MM.1S (cell line): ENCODE measurements at regions not wholly inside any gene's neighbourhood (a gene's known extent, or its start where the extent isn't known, plus 50 kb on each side); places are given as distances from the start of the nearest gene placed in this dataset.

ENCODE experiments used
- DNase-seq: peaks from one replicate; pipeline ENCODE4 v3.0.0-alpha.2; 2015
- H2AFZ ChIP-seq: fragments of 300-600 bp; sonication (generic); 2 replicates; pipeline ENCODE4 v1.6.0; 2016; ENCODE audit warnings: antibody characterized with exemption, low read length
- H3F3A ChIP-seq: fragments of 300-600 bp; sonication (generic); 2 replicates; pipeline ENCODE4 v1.6.1; 2016; ENCODE audit warnings: mild to moderate bottlenecking, antibody characterized with exemption, low read length, moderate library complexity, mixed read lengths; ENCODE audit not compliant: insufficient read depth
- H3K27ac ChIP-seq: fragments of 300-600 bp; sonication (generic); 2 replicates; pipeline ENCODE4 v1.5.1; 2016; ENCODE audit warnings: mild to moderate bottlenecking, low read length
- H3K27me3 ChIP-seq: fragments of 300-600 bp; sonication (generic); replicated peaks from 2 replicates; pipeline ENCODE4 v1.6.0; 2016; ENCODE audit warnings: low read length; ENCODE audit not compliant: insufficient read depth
- H3K36me3 ChIP-seq: fragments of 300-600 bp; sonication (generic); replicated peaks from 2 replicates; pipeline ENCODE4 v1.6.1; 2016; ENCODE audit warnings: mild to moderate bottlenecking, low read length, mixed read lengths; ENCODE audit not compliant: insufficient read depth
- H3K4me1 ChIP-seq: fragments of 300-600 bp; sonication (generic); 2 replicates; pipeline ENCODE4 v1.6.1; 2016; ENCODE audit warnings: low read length, mixed read lengths
- H3K4me2 ChIP-seq: fragments of 300-600 bp; sonication (generic); 2 replicates; pipeline ENCODE4 v1.6.0; 2016; ENCODE audit warnings: low read depth, low read length
- H3K4me3 ChIP-seq: fragments of 300-600 bp; sonication (generic); 2 replicates; pipeline ENCODE4 v1.5.1; 2016; ENCODE audit warnings: low read length, mixed read lengths
- H3K79me2 ChIP-seq: fragments of 300-600 bp; sonication (generic); 2 replicates; pipeline ENCODE4 v1.6.1; 2016; ENCODE audit warnings: mixed run types, low read length, mixed read lengths
- H3K9ac ChIP-seq: fragments of 300-600 bp; sonication (generic); 2 replicates; pipeline ENCODE4 v1.6.1; 2016; ENCODE audit warnings: low read length, mixed read lengths
- H3K9me2 ChIP-seq: fragments of 300-600 bp; sonication (generic); replicated peaks from 2 replicates; pipeline ENCODE4 v1.6.1; 2016; ENCODE audit warnings: mild to moderate bottlenecking, low read length, mixed read lengths; ENCODE audit not compliant: insufficient read depth
- H3K9me3 ChIP-seq: fragments of 300-600 bp; sonication (generic); replicated peaks from 2 replicates; pipeline ENCODE4 v1.6.1; 2016; ENCODE audit warnings: mild to moderate bottlenecking, low read length, mixed read lengths; ENCODE audit not compliant: insufficient read depth
- H4K20me1 ChIP-seq: fragments of 300-600 bp; sonication (generic); 2 replicates; pipeline ENCODE4 v1.6.1; 2016; ENCODE audit warnings: mild to moderate bottlenecking, low read length, moderate library complexity, mixed read lengths; ENCODE audit not compliant: insufficient read depth
- EZH2 ChIP-seq: fragments of 300-600 bp; sonication (generic); optimal IDR thresholded peaks from 2 replicates; pipeline ENCODE3; 2017; ENCODE audit warnings: low read depth, mild to moderate bottlenecking, antibody characterized with exemption, low read length, mixed read lengths
- EZH2phosphoT487 ChIP-seq: fragments of 300-600 bp; sonication (generic); IDR thresholded peaks from 2 replicates; pipeline ENCODE4 v1.6.1; 2018; ENCODE audit warnings: antibody characterized with exemption, low read length
- TF ChIP-seq, protein P1 (sequence below): fragments of 300-600 bp; sonication (generic); IDR thresholded peaks from 2 replicates; pipeline ENCODE4 v1.5.1; 2016; ENCODE audit warnings: antibody characterized with exemption, low read length, mixed read lengths

- TF ChIP-seq, protein P1, sequence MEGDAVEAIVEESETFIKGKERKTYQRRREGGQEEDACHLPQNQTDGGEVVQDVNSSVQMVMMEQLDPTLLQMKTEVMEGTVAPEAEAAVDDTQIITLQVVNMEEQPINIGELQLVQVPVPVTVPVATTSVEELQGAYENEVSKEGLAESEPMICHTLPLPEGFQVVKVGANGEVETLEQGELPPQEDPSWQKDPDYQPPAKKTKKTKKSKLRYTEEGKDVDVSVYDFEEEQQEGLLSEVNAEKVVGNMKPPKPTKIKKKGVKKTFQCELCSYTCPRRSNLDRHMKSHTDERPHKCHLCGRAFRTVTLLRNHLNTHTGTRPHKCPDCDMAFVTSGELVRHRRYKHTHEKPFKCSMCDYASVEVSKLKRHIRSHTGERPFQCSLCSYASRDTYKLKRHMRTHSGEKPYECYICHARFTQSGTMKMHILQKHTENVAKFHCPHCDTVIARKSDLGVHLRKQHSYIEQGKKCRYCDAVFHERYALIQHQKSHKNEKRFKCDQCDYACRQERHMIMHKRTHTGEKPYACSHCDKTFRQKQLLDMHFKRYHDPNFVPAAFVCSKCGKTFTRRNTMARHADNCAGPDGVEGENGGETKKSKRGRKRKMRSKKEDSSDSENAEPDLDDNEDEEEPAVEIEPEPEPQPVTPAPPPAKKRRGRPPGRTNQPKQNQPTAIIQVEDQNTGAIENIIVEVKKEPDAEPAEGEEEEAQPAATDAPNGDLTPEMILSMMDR = no peak
- TF ChIP-seq EZH2 (no peak), EZH2phosphoT487 (no peak)
- DNase-seq = no peak
- H3K9me2 ChIP-seq = no peaks in the 10 kb centered on the region
Measured at GRCh38 chr13:97834250-97834649, 119.2 kb upstream of the IPO5 start.

GRCh38 chr13:97843189-97843588, 110.3 kb upstream of the IPO5 start:
- H3F3A ChIP-seq = no peaks in the 10 kb centered on the region
- no peak overlapping the region for H3K4me2 ChIP-seq
- no peaks in the 10 kb centered on the region for H3K4me1 ChIP-seq
- H3K79me2 ChIP-seq = no peaks in the 10 kb centered on the region
- no peaks in the 10 kb centered on the region for H3K9me2 ChIP-seq
- H3K4me3 ChIP-seq = no peak overlapping the region
- TF ChIP-seq, protein P1 = no peak
- no peak overlapping the region for H3K27ac ChIP-seq
- H4K20me1 ChIP-seq = no peaks in the 10 kb centered on the region
- no peak for DNase-seq
- H3K9ac ChIP-seq = no peak overlapping the region
- no peaks in the 10 kb centered on the region for H3K27me3 ChIP-seq
- no peaks in the 10 kb centered on the region for H3K9me3 ChIP-seq
- no peaks in the 10 kb centered on the region for H3K36me3 ChIP-seq
- no peak overlapping the region for H2AFZ ChIP-seq

More at GRCh38 chr13:97834250-97834649, 119.2 kb upstream of the IPO5 start:
- no peaks in the 10 kb centered on the region for H3F3A ChIP-seq
- H3K4me1 ChIP-seq = no peaks in the 10 kb centered on the region
- H3K36me3 ChIP-seq = no peaks in the 10 kb centered on the region
- no peaks in the 10 kb centered on the region for H4K20me1 ChIP-seq
- H3K9ac ChIP-seq = no peak overlapping the region
- no peaks in the 10 kb centered on the region for H3K27me3 ChIP-seq
- no peak overlapping the region for H3K27ac ChIP-seq
- no peak overlapping the region for H3K4me2 ChIP-seq
- H2AFZ ChIP-seq = no peak overlapping the region
- no peak overlapping the region for H3K4me3 ChIP-seq
- H3K79me2 ChIP-seq = no peaks in the 10 kb centered on the region
- H3K9me3 ChIP-seq = no peaks in the 10 kb centered on the region

DNA sequence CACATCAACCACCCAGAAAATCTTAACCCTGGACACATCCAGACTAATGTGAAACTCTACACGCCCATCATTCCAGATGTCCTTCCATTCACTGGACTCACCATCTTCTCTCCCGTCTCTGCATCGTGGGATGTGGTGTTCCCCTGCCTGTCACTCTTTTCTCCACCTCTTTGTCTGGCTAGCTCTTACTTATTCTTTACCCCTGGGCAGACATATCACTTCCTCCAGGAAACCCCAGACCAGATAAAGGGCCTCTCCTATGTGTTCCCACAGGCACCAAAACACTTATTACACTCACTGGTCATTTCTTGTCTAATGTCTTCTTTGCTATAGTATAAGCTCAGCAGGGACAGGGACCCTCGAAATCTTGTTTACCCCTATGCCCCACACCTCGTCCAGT, 109.3 kb upstream of the IPO5 start:
- no peaks in the 10 kb centered on the region for H4K20me1 ChIP-seq
- H3K27ac ChIP-seq = no peak overlapping the region
- no peak for DNase-seq
- H3K4me2 ChIP-seq = no peak overlapping the region
- H3K27me3 ChIP-seq = no peaks in the 10 kb centered on the region
- no peaks in the 10 kb centered on the region for H3K36me3 ChIP-seq
- no peak overlapping the region for H2AFZ ChIP-seq
- no peak overlapping the region for H3K4me3 ChIP-seq
- no peaks in the 10 kb centered on the region for H3K9me3 ChIP-seq
- peaks cover 6% of the 10 kb centered on the region; the same call in 1 of the 2 replicates for H3K4me1 ChIP-seq
- no peaks in the 10 kb centered on the region for H3K9me2 ChIP-seq
- H3K79me2 ChIP-seq = no peaks in the 10 kb centered on the region
- TF ChIP-seq EZH2phosphoT487 (no peak), EZH2 (no peak)
- TF ChIP-seq, protein P1 = no peak
- no peaks in the 10 kb centered on the region for H3F3A ChIP-seq
- no peak overlapping the region for H3K9ac ChIP-seq
